Small intestine (tissue), 7 donors: ENCODE measurements at regions not wholly inside any gene's neighbourhood (a gene's known extent, or its start where the extent isn't known, plus 50 kb on each side); places are given as distances from the start of the nearest gene placed in this dataset.

ENCODE experiments used
- DNase-seq, 2 donors: peaks; one replicate each; pipeline versions ENCODE4 v3.0.0 to v3.0.0-alpha.2; 2013
- FAIRE-seq: peaks from 2 replicates; lab custom pipeline; 2012; peaks lifted over from hg19 to GRCh38; lab: Jason Lieb, UNC
- H3K27ac ChIP-seq, 3 donors: one replicate each; pipeline ENCODE4 v1.5.1; 2013; ENCODE audit warnings: low read length in 2 of 3, mild to moderate bottlenecking in 2 of 3, control low read depth in 1 of 3, inconsistent platforms in 1 of 3, low read depth in 1 of 3, moderate library complexity in 1 of 3
- H3K27me3 ChIP-seq, 3 donors: one replicate each; pipeline ENCODE4 v1.6.1; 2013; ENCODE audit warnings: low read length in 3 of 3, inconsistent platforms in 1 of 3; ENCODE audit not compliant: control insufficient read depth in 3 of 3, insufficient read depth in 3 of 3
- H3K36me3 ChIP-seq, 3 donors: one replicate each; pipeline ENCODE4 v1.6.1; 2013; ENCODE audit warnings: low read length in 3 of 3, inconsistent platforms in 1 of 3, low read depth in 1 of 3, mild to moderate bottlenecking in 1 of 3, moderate library complexity in 1 of 3; ENCODE audit not compliant: control insufficient read depth in 3 of 3, insufficient read depth in 2 of 3
- H3K4me1 ChIP-seq, 3 donors: one replicate each; pipeline ENCODE4 v1.6.1; 2013; ENCODE audit warnings: low read length in 2 of 3, inconsistent platforms in 1 of 3, low read depth in 1 of 3, mild to moderate bottlenecking in 1 of 3, moderate library complexity in 1 of 3; ENCODE audit not compliant: control insufficient read depth in 3 of 3, insufficient read depth in 2 of 3
- H3K4me3 ChIP-seq, 3 donors: one replicate each; pipeline ENCODE4 v1.5.1; 2013; ENCODE audit warnings: low read length in 3 of 3, control low read depth in 1 of 3, inconsistent platforms in 1 of 3, low read depth in 1 of 3, mild to moderate bottlenecking in 1 of 3, moderate library complexity in 1 of 3
- H3K9me3 ChIP-seq, 2 donors: one replicate each; pipeline ENCODE4 v1.6.1; 2013; ENCODE audit warnings: low read depth in 1 of 2, low read length in 1 of 2; ENCODE audit not compliant: control insufficient read depth in 2 of 2, insufficient read depth in 1 of 2
- WGBS, 3 donors: extraction: QIAGEN DNeasy Blood & Tissue Kit; methylation state at CpG; one replicate each; pipeline ENCODE4 v1.1.7; 2013; 5-methylcytosine and 5-hydroxymethylcytosine counted together
- donor health status: healthy with polysubstance abuse.
- donor health status: control.
- donor health status: control.
- donor health status: Bipolar disorder and iron deficiency.
- donor health status: healthy.

DNA sequence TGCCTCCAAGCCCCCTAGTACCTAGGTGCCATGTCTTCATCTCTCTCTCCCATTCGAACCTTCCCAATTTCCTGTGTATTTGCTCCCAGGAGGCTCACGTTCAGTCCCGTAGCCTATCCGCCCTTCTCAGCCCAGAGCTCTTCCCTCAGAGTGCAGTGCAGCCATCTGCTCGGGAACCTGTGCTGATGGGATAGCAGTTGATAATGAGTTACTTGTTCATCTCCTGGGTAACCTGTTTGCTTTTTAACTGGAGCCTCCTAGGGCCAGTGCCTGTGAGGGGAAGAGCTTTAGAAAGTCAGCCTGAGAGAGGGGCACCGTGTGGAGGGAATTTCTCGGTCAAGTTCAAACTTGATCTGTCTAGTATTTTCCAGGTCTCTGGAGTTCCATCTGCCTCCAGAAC is 229.8 kb upstream of the IL12B start:
- no peaks in the 10 kb centered on the region for H3K4me1 ChIP-seq
- H3K4me3 ChIP-seq, result no peak overlapping the region
- H3K27ac ChIP-seq, result no peak overlapping the region
- WGBS, 3 donors, result 56 to 74% (median 67%) methylated on average over 7 of the region's 7 CpGs
- H3K27me3 ChIP-seq, result no peaks in the 10 kb centered on the region
- no peak for DNase-seq
- H3K36me3 ChIP-seq, result no peaks in the 10 kb centered on the region
- no peak for FAIRE-seq
- no peaks in the 10 kb centered on the region for H3K9me3 ChIP-seq

DNA sequence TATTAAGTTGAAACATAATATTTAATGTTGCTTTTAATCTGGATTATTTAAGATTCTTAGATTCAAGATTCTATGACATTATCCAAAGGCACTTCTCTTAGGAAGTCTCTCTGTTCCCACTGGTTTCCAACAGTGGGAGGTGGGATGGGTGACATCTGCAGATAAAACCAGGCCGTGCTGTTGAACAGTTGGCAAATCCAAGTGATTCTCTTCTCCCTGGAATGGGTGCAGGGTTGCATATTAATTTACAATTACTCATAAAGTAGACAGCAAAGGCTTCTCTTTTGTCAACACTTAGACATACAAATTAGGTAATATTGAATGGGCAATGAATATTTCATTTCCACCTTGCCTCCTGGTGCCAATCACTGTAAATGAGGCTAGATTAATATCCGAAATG is 233.7 kb upstream of the IL12B start:
- FAIRE-seq (no peak), DNase-seq (no peak)
- H3K27me3 ChIP-seq, result no peaks in the 10 kb centered on the region
- no peaks in the 10 kb centered on the region for H3K36me3 ChIP-seq
- WGBS, 3 donors, result 59 to 85% (median 71%) methylated on average over 2 of the region's 2 CpGs
- no peaks in the 10 kb centered on the region for H3K9me3 ChIP-seq
- H3K27ac ChIP-seq, result no peak overlapping the region
- H3K4me1 ChIP-seq, result no peaks in the 10 kb centered on the region
- no peak overlapping the region for H3K4me3 ChIP-seq

GRCh38 chr5:159566832-159567231 is 236.5 kb upstream of the IL12B start:
- no peaks in the 10 kb centered on the region for H3K4me1 ChIP-seq
- DNase-seq, result no peak
- WGBS, 3 donors, result 65 to 75% (median 70%) methylated on average over 2 of the region's 2 CpGs
- H3K36me3 ChIP-seq, result no peaks in the 10 kb centered on the region
- H3K27ac ChIP-seq, result no peak overlapping the region
- H3K4me3 ChIP-seq, result no peak overlapping the region
- no peaks in the 10 kb centered on the region for H3K9me3 ChIP-seq
- FAIRE-seq, result no peak
- no peaks in the 10 kb centered on the region for H3K27me3 ChIP-seq

DNA sequence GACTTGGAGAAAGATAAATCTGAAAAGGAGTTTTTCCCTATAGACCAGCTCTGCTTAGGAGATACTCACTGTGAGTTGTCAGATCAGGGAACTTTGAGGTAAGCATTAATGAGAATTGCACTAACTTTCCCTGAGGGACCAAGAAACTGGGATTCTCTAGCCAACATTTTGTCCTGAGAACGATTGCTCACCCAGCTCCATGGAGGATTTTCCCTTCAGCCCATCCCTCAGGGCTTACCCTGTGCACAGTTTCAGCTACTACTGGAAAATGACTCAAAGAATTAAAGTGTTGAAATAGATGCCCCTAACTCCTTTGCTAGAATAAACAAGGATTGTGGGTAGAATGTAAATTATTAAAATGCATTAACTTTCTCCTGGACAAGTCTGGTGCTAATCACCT is 237.2 kb upstream of the IL12B start:
- Histone ChIP-seq H3K4me1 (no peaks in the 10 kb centered on the region), H3K36me3 (no peaks in the 10 kb centered on the region), H3K27me3 (no peaks in the 10 kb centered on the region), H3K9me3 (no peaks in the 10 kb centered on the region), H3K27ac (no peak overlapping the region), H3K4me3 (no peak overlapping the region)
- DNase-seq (no peak), FAIRE-seq (no peak)
- 32 to 64% (median 60%) methylated on average over 1 of the region's 1 CpG for WGBS, 3 donors

GRCh38 chr5:159571501-159572244 is 241.4 kb upstream of the IL12B start:
- no peak for DNase-seq
- no peaks in the 10 kb centered on the region for H3K4me1 ChIP-seq
- H3K36me3 ChIP-seq, result no peaks in the 10 kb centered on the region
- no peak overlapping the region for H3K4me3 ChIP-seq
- no peaks in the 10 kb centered on the region for H3K27me3 ChIP-seq
- WGBS, 3 donors, result 15 to 61% (median 42%) methylated on average over 1 of the region's 1 CpG
- no peak overlapping the region for H3K27ac ChIP-seq
- H3K9me3 ChIP-seq, result no peaks in the 10 kb centered on the region
- FAIRE-seq, result no peak

GRCh38 chr5:159576902-159577301 is 246.6 kb upstream of the IL12B start:
- no peaks in the 10 kb centered on the region for H3K9me3 ChIP-seq
- no peaks in the 10 kb centered on the region for H3K4me1 ChIP-seq
- H3K36me3 ChIP-seq, result no peaks in the 10 kb centered on the region
- WGBS, 3 donors, result 87 to 91% (median 89%) methylated on average over 7 of the region's 7 CpGs
- DNase-seq (no peak), FAIRE-seq (no peak)
- H3K4me3 ChIP-seq, result no peak overlapping the region
- no peak overlapping the region for H3K27ac ChIP-seq
- no peaks in the 10 kb centered on the region for H3K27me3 ChIP-seq

- Histone ChIP-seq H3K36me3 (no peaks in the 10 kb centered on the region), H3K4me3 (no peak overlapping the region), H3K27me3 (no peaks in the 10 kb centered on the region), H3K9me3 (no peaks in the 10 kb centered on the region), H3K4me1 (no peaks in the 10 kb centered on the region), H3K27ac (no peak overlapping the region)
- no peak for DNase-seq
- 33 to 60% (median 41%) methylated on average over 7 of the region's 7 CpGs for WGBS, 3 donors
- FAIRE-seq, result no peak
Measured at GRCh38 chr5:159581502-159582249, 251.4 kb upstream of the IL12B start.

DNA sequence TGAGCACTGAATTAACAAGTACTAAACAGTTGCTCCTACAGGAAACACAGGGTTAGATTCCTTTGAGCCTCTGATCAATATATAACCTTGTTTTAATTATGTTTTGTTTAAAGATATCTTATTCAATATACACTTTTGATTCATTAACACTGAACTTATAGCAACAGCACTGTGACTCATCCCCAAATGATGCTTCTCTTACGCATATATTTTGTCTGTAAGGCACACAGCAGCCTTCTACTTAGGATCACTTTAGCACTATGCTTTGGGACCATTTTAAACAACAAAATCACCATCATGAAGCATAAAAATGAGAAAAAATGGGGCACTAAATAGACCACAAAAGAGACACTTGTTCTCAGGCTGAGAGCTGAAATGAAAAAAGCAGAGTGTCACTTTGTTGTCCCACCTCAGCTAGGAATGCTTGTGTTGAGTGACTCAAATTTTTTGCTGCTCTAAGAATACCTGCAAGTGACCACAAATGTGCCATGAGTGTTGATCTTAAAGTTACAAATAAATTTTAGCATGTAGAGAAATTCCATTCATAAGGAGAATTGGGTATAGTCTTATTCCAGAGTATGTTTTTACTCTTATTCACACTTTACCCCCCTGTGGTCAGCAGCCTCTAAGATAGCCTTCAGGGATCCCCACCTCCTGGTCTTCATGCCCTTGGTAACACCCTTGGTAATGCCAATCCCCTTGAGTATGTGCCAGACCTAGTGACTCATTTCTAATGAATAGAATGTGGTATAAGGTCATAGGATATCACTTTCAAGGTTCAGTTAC is 252.7 kb upstream of the IL12B start:
- H3K4me3 ChIP-seq, result no peak overlapping the region
- FAIRE-seq, result no peak
- WGBS, 3 donors, result 84 to 90% (median 86%) methylated on average over 1 of the region's 1 CpG
- no peak overlapping the region for H3K27ac ChIP-seq
- no peak for DNase-seq
- H3K4me1 ChIP-seq, result no peaks in the 10 kb centered on the region
- no peaks in the 10 kb centered on the region for H3K9me3 ChIP-seq
- no peaks in the 10 kb centered on the region for H3K27me3 ChIP-seq
- H3K36me3 ChIP-seq, result no peaks in the 10 kb centered on the region
